ENCODE measurements at regions not wholly inside any gene's neighbourhood (a gene's known extent, or its start where the extent isn't known, plus 50 kb on each side); places are given as distances from the start of the nearest gene placed in this dataset.

GRCh38 chr20:55614220-55614757 is 391.0 kb downstream of the CBLN4 start:
- no peak for TF ChIP-seq CTCF (IDR thresholded peaks at IDR 0.05; ENCODE audit: low read depth, low read length)
- no peak for TF ChIP-seq POLR2A (IDR thresholded peaks at IDR 0.05; ENCODE audit: extremely low read depth, insufficient read length)
- TF ChIP-seq MAX (IDR thresholded peaks at IDR 0.05; ENCODE audit: low read depth, low read length), result no peak
